HEK293 (cell line): ENCODE measurements at regions not wholly inside any gene's neighbourhood (a gene's known extent, or its start where the extent isn't known, plus 50 kb on each side); places are given as distances from the start of the nearest gene placed in this dataset.
"Not testable (repeated sequence)": the region's sequence is repeated elsewhere in the genome, so short reads cannot be mapped to it uniquely, and the experiment has no call there.

Experiments used
- CTCF ChIA-PET: fragments of 350-600 bp; formaldehyde crosslinking; extraction: SDS; loops from one replicate; lab custom pipeline; 2021; ENCODE audit warnings: antibody characterized with exemption; lab: Yijun Ruan, JAX
- POLR2A ChIA-PET: fragments of 300-600 bp; formaldehyde crosslinking; extraction: SDS; loops from one replicate; lab custom pipeline; 2020; ENCODE audit warnings: antibody characterized with exemption, inconsistent platforms; lab: Yijun Ruan, JAX
- H3K27ac ChIP-seq: fragments of 200-500 bp; sonication (Bioruptor generic); 2 replicates; pipeline ENCODE4 v1.5.1; 2014; ENCODE audit warnings: low read depth, low read length, control low read depth, inconsistent platforms; ENCODE audit errors: extremely low read depth
- H3K36me3 ChIP-seq, 2 experiments: fragments of 200-500 bp in 1 of 2; sonication (Bioruptor generic) in 1 of 2; 1 replicate in 1 of 2; 2 replicates in 1 of 2; pipeline ENCODE4 v1.5.1; 2014 to 2017; ENCODE audit warnings: inconsistent platforms in 2 of 2, low read length in 2 of 2; ENCODE audit not compliant: control insufficient read depth in 2 of 2, insufficient read depth in 1 of 2
- H3K4me1 ChIP-seq: fragments of 200-500 bp; sonication (Bioruptor generic); 2 replicates; pipeline ENCODE4 v1.5.1; 2014; ENCODE audit warnings: mild to moderate bottlenecking, low read length, inconsistent platforms; ENCODE audit not compliant: control insufficient read depth, insufficient read depth
- H3K4me3 ChIP-seq: 2 replicates; pipeline ENCODE4 v1.5.1; 2011; ENCODE audit warnings: low read depth, mild to moderate bottlenecking, control low read depth, low read length, moderate library complexity
- H3K9me3 ChIP-seq: fragments of 200-500 bp; sonication (Bioruptor generic); 2 replicates; pipeline ENCODE4 v1.5.1; 2014; ENCODE audit warnings: low read depth, low read length, inconsistent platforms; ENCODE audit not compliant: control insufficient read depth, insufficient read depth
- GLIS2 ChIP-seq: fragments of 450-650 bp; formaldehyde crosslinking; IDR thresholded peaks from 2 replicates; pipeline ENCODE4 v1.5.1; 2016; ENCODE audit warnings: missing biosample characterization, missing genetic modification characterization
- OVOL3 ChIP-seq: fragments of 450-650 bp; formaldehyde crosslinking; IDR thresholded peaks from 2 replicates; pipeline ENCODE4 v1.5.1; 2016; ENCODE audit warnings: missing biosample characterization, missing genetic modification characterization
- ZBTB8A ChIP-seq: fragments of 450-650 bp; formaldehyde crosslinking; IDR thresholded peaks from 2 replicates; pipeline ENCODE4 v1.5.1; 2016; ENCODE audit warnings: missing biosample characterization, missing genetic modification characterization
- ZNF10 ChIP-seq: fragments of 450-650 bp; formaldehyde crosslinking; IDR thresholded peaks from 2 replicates; pipeline ENCODE4 v1.5.1; 2017; ENCODE audit warnings: missing biosample characterization, missing genetic modification characterization
- ZNF133 ChIP-seq: fragments of 450-650 bp; formaldehyde crosslinking; IDR thresholded peaks from 2 replicates; pipeline ENCODE4 v1.5.1; 2016; ENCODE audit warnings: missing biosample characterization, missing genetic modification characterization
- ZNF16 ChIP-seq: fragments of 450-650 bp; formaldehyde crosslinking; IDR thresholded peaks from 2 replicates; pipeline ENCODE4 v1.5.1; 2016; ENCODE audit warnings: low read depth, missing biosample characterization, missing genetic modification characterization
- ZNF19 ChIP-seq: fragments of 450-650 bp; formaldehyde crosslinking; IDR thresholded peaks from 2 replicates; pipeline ENCODE4; 2016; ENCODE audit warnings: missing biosample characterization, missing genetic modification characterization, low read depth
- ZNF2 ChIP-seq: fragments of 450-650 bp; formaldehyde crosslinking; IDR thresholded peaks from 2 replicates; pipeline ENCODE4 v1.5.1; 2016; ENCODE audit warnings: missing biosample characterization, missing genetic modification characterization
- ZNF214 ChIP-seq: fragments of 450-650 bp; formaldehyde crosslinking; IDR thresholded peaks from 2 replicates; pipeline ENCODE4 v1.5.1; 2017; ENCODE audit warnings: missing biosample characterization, mild to moderate bottlenecking, missing genetic modification characterization, borderline replicate concordance
- ZNF280D ChIP-seq: fragments of 450-650 bp; formaldehyde crosslinking; IDR thresholded peaks from 2 replicates; pipeline ENCODE4 v1.5.1; 2016; ENCODE audit warnings: missing biosample characterization, missing genetic modification characterization
- ZNF426 ChIP-seq: fragments of 450-650 bp; formaldehyde crosslinking; IDR thresholded peaks from 2 replicates; pipeline ENCODE4 v1.5.1; 2017; ENCODE audit warnings: missing biosample characterization, missing genetic modification characterization, mild to moderate bottlenecking, inconsistent platforms, moderate library complexity
- ZNF530 ChIP-seq: fragments of 450-650 bp; formaldehyde crosslinking; IDR thresholded peaks from 2 replicates; pipeline ENCODE4 v1.5.1; 2016; ENCODE audit warnings: low read depth, missing biosample characterization, missing genetic modification characterization
- ZNF544 ChIP-seq: fragments of 450-650 bp; formaldehyde crosslinking; IDR thresholded peaks from 2 replicates; pipeline ENCODE4 v1.5.0; 2017; ENCODE audit warnings: missing biosample characterization, missing genetic modification characterization
- ZNF654 ChIP-seq: fragments of 450-650 bp; formaldehyde crosslinking; IDR thresholded peaks from 2 replicates; pipeline ENCODE4 v1.5.1; 2016; ENCODE audit warnings: low read depth, missing biosample characterization, missing genetic modification characterization
- ZNF791 ChIP-seq: fragments of 450-650 bp; formaldehyde crosslinking; IDR thresholded peaks from 2 replicates; pipeline ENCODE4 v1.5.1; 2016; ENCODE audit warnings: missing biosample characterization, missing genetic modification characterization
- ZNF837 ChIP-seq: fragments of 450-650 bp; formaldehyde crosslinking; IDR thresholded peaks from 2 replicates; pipeline ENCODE4 v1.5.1; 2016; ENCODE audit warnings: missing biosample characterization, missing genetic modification characterization
- TF ChIP-seq, protein P1 (sequence below): fragments of 450-650 bp; formaldehyde crosslinking; IDR thresholded peaks from 2 replicates; pipeline ENCODE4 v1.5.1; 2016; ENCODE audit warnings: missing biosample characterization, missing genetic modification characterization
- TF ChIP-seq, protein P2 (sequence below): fragments of 450-650 bp; formaldehyde crosslinking; IDR thresholded peaks from 2 replicates; pipeline ENCODE4 v1.5.1; 2016; ENCODE audit warnings: missing biosample characterization, missing genetic modification characterization
- TF ChIP-seq, protein P3 (sequence below): fragments of 450-650 bp; formaldehyde crosslinking; IDR thresholded peaks from 2 replicates; pipeline ENCODE4 v1.5.1; 2017; ENCODE audit warnings: missing biosample characterization, missing genetic modification characterization
- TF ChIP-seq, protein P4 (sequence below): fragments of 450-650 bp; formaldehyde crosslinking; IDR thresholded peaks from 2 replicates; pipeline ENCODE4 v1.5.1; 2017; ENCODE audit warnings: missing biosample characterization, missing genetic modification characterization
- TF ChIP-seq, protein P5 (sequence below): fragments of 450-650 bp; formaldehyde crosslinking; IDR thresholded peaks from 2 replicates; pipeline ENCODE4 v1.5.1; 2017; ENCODE audit warnings: missing biosample characterization, missing genetic modification characterization

DNA sequence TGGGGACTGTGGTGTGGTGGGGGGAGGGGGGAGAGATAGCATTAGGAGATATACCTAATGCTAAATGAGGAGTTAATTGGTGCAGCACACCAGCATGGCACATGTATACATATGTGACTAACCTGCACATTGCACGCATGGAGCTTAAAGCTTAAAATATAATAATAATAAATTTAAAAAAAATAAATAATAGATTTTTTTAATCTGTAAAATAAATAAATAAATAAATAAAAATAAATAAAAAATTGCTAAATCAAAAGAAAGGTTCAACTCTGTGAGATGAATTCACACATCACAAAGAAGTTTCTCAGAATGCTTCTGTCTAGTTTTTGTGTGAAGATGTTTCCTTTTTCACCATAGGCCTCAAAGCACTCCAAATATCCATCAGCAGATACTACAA lies 1793.7 kb downstream of the UQCRFS1 start:
- H3K4me1 ChIP-seq, H3K9me3 ChIP-seq, CTCF ChIA-PET, POLR2A ChIA-PET, H3K27ac ChIP-seq, H3K4me3 ChIP-seq, H3K36me3 ChIP-seq: not testable (repeated sequence)

- no peaks in the 10 kb centered on the region; a peak in 1 of 3 replicates for H3K36me3 ChIP-seq
- CTCF ChIA-PET, result no interaction called here
- TF ChIP-seq ZBTB8A (no peak), ZNF16 (no peak), ZNF19 (tag by site-specific recombination) (no peak), ZNF791 (tag by site-specific recombination) (no peak), ZNF426 (tag by site-specific recombination) (no peak), ZNF2 (no peak), GLIS2 (tag by site-specific recombination) (no peak), ZNF544 (tag by site-specific recombination) (no peak), ZNF214 (tag by site-specific recombination) (no peak), ZNF654 (no peak), ZNF133 (tag by site-specific recombination) (no peak), ZNF530 (tag by site-specific recombination) (no peak), ZNF837 (tag by site-specific recombination) (no peak)
- TF ChIP-seq, protein P1, sequence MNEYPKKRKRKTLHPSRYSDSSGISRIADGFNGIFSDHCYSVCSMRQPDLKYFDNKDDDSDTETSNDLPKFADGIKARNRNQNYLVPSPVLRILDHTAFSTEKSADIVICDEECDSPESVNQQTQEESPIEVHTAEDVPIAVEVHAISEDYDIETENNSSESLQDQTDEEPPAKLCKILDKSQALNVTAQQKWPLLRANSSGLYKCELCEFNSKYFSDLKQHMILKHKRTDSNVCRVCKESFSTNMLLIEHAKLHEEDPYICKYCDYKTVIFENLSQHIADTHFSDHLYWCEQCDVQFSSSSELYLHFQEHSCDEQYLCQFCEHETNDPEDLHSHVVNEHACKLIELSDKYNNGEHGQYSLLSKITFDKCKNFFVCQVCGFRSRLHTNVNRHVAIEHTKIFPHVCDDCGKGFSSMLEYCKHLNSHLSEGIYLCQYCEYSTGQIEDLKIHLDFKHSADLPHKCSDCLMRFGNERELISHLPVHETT, result no peak
- TF ChIP-seq, protein P2, sequence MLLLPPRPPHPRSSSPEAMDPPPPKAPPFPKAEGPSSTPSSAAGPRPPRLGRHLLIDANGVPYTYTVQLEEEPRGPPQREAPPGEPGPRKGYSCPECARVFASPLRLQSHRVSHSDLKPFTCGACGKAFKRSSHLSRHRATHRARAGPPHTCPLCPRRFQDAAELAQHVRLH (tag by site-specific recombination), result no peak
- TF ChIP-seq, protein P3, sequence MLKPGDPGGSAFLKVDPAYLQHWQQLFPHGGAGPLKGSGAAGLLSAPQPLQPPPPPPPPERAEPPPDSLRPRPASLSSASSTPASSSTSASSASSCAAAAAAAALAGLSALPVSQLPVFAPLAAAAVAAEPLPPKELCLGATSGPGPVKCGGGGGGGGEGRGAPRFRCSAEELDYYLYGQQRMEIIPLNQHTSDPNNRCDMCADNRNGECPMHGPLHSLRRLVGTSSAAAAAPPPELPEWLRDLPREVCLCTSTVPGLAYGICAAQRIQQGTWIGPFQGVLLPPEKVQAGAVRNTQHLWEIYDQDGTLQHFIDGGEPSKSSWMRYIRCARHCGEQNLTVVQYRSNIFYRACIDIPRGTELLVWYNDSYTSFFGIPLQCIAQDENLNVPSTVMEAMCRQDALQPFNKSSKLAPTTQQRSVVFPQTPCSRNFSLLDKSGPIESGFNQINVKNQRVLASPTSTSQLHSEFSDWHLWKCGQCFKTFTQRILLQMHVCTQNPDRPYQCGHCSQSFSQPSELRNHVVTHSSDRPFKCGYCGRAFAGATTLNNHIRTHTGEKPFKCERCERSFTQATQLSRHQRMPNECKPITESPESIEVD, result no peak
- TF ChIP-seq, protein P4, sequence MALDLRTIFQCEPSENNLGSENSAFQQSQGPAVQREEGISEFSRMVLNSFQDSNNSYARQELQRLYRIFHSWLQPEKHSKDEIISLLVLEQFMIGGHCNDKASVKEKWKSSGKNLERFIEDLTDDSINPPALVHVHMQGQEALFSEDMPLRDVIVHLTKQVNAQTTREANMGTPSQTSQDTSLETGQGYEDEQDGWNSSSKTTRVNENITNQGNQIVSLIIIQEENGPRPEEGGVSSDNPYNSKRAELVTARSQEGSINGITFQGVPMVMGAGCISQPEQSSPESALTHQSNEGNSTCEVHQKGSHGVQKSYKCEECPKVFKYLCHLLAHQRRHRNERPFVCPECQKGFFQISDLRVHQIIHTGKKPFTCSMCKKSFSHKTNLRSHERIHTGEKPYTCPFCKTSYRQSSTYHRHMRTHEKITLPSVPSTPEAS (tag by site-specific recombination), result no peak
- TF ChIP-seq, all 188 proteins: peak for 0
- POLR2A ChIA-PET, result no interaction called here
- no peak overlapping the region for H3K4me3 ChIP-seq
- no peak overlapping the region for H3K27ac ChIP-seq
- no peaks in the 10 kb centered on the region; the same call in none of the 2 replicates for H3K9me3 ChIP-seq
- no peaks in the 10 kb centered on the region for H3K4me1 ChIP-seq
These were observed 1819.4 kb downstream of the UQCRFS1 start for GRCh38 chr19:27393591-27393990.

DNA sequence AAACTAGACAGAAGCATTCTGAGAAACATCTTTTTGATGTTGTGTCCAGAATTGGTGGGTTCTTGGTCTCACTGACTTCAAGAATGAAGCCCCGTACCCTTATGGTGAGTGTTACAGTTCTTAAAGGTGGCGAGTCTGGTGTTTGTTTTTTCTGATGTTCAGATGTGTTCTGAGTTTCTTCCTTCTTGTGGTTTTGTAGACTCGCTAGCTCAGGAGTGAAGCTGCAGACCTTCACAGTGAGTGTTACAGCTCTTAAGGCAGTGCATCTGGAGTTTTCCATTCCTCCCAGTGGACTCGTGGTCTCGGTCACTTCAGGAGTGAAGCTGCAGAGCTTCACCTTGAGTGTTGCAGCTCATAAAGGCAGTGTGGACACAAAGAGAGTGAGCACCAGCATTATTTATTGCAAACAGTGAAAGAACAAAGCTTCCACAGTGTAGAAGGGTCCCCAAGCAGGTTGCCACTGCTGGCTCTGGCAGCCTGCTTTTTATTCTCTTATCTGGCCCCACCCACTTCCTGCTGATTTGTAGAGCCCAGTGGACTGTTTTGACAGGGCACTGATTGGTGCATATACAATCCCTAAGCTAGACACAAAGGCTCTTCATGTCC lies 1820.8 kb downstream of the UQCRFS1 start:
- no peaks in the 10 kb centered on the region; the same call in none of the 2 replicates for H3K9me3 ChIP-seq
- H3K36me3 ChIP-seq, result no peaks in the 10 kb centered on the region; a peak in 1 of 3 replicates
- POLR2A ChIA-PET, result no interaction called here
- CTCF ChIA-PET, result interaction anchor here (0.6 kb wide), 1 partner anchor 1771 kb away, joined by 3 read pairs; no protein-coding TSS in a partner anchor
- H3K4me1 ChIP-seq, result no peaks in the 10 kb centered on the region
- H3K4me3 ChIP-seq, result no peak overlapping the region
- no peak overlapping the region for H3K27ac ChIP-seq
- no peak for TF ChIP-seq ZNF280D
- TF ChIP-seq, protein P5, sequence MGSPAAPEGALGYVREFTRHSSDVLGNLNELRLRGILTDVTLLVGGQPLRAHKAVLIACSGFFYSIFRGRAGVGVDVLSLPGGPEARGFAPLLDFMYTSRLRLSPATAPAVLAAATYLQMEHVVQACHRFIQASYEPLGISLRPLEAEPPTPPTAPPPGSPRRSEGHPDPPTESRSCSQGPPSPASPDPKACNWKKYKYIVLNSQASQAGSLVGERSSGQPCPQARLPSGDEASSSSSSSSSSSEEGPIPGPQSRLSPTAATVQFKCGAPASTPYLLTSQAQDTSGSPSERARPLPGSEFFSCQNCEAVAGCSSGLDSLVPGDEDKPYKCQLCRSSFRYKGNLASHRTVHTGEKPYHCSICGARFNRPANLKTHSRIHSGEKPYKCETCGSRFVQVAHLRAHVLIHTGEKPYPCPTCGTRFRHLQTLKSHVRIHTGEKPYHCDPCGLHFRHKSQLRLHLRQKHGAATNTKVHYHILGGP (tag by site-specific recombination), result no peak
- TF ChIP-seq, protein P1, result no peak
- TF ChIP-seq OVOL3 (tag by site-specific recombination), result no peak
- TF ChIP-seq ZNF10 (tag by site-specific recombination), result no peak
